ENCODE measurements at regions not wholly inside any gene's neighbourhood (a gene's known extent, or its start where the extent isn't known, plus 50 kb on each side); places are given as distances from the start of the nearest gene placed in this dataset.
A peak's percentile ranks its signal among the peaks of the same experiment; 100 is the strongest.

DNA sequence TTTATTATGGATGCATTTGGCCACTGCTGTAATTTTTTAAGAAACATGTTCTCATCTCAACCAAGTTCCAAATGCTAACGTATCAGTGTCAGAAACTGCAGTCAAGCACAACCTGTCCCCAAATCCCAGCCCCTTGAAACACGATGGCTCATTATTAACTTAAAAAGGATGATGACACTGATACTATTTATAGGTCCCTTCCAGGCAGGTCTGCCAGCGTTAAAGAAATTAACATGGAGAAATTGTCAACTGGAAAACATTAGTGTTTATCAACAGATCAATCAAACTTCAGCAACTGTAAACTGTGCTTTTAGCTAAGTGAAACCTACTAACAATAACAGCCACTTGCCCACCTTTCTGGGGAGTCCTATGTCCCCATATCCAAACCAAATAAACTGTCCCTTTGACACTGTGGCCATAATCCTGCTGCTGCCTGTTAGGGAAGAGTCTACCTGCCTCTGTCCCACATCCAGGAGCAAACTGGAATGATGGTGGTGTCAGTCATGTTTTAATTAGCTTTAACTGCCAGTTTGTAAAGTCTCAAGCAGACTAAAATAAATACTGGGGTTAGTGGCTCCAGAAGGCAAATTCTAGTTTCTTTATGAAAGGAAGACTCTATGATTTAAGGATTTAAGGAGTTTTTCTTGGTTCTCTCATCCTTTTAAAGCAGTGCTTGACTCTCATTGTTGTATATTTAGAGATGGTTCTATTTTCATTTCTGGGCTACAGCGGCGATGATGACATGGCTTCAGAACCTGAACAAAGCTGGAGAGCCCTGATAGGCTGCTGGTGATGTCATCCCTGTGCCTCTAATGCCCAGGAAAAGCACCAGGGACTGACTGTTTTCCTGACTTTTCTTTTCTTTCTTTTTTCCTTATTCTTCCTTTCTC lies 583.6 kb upstream of the PIK3C3 start:
- no peaks in the 10 kb centered on the region for H3K36me3 Mint-ChIP-seq
- H3K27ac Mint-ChIP-seq, result no peak overlapping the region
- H3K36me3 ChIP-seq, result no peaks in the 10 kb centered on the region

DNA sequence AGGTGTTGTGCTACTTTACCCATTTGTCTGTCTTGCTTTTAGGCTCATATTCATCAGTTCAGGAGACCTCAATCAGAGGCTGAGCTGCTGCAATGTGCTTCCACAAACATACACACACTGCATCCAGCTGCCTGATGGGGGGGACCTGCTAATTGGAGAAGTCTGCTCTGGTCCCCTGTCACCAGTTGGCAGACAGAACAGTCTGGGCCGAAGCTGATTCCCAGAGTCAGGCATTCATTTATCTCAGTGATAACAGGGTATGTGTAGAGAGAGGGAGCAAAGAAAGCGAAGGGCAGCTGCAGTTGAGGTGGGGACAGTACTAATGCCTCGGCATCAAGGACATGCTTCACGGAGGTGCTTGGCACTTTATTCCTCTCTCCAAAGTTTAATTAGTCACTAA lies 584.3 kb upstream of the PIK3C3 start:
- Mint-ChIP-seq H3K36me3 (no peaks in the 10 kb centered on the region), H3K4me1 (no peaks in the 10 kb centered on the region), H3K27ac (no peak overlapping the region), H3K4me3 (no peak overlapping the region), H3K9me3 (no peaks in the 10 kb centered on the region), H3K27me3 (ENCODE audit: insufficient read depth, low read depth) (no peaks in the 10 kb centered on the region)
- H3K27ac ChIP-seq, result no peak overlapping the region
- H3F3A ChIP-seq (ENCODE audit: low read depth), result no peaks in the 10 kb centered on the region
- no peak overlapping the region for H3K4me3 ChIP-seq
- DNase-seq (ENCODE audit: low spot score), result no peak
- TF ChIP-seq EZH2 (IDR thresholded peaks at IDR 0.05), result no peak
- TF ChIP-seq, protein P1, sequence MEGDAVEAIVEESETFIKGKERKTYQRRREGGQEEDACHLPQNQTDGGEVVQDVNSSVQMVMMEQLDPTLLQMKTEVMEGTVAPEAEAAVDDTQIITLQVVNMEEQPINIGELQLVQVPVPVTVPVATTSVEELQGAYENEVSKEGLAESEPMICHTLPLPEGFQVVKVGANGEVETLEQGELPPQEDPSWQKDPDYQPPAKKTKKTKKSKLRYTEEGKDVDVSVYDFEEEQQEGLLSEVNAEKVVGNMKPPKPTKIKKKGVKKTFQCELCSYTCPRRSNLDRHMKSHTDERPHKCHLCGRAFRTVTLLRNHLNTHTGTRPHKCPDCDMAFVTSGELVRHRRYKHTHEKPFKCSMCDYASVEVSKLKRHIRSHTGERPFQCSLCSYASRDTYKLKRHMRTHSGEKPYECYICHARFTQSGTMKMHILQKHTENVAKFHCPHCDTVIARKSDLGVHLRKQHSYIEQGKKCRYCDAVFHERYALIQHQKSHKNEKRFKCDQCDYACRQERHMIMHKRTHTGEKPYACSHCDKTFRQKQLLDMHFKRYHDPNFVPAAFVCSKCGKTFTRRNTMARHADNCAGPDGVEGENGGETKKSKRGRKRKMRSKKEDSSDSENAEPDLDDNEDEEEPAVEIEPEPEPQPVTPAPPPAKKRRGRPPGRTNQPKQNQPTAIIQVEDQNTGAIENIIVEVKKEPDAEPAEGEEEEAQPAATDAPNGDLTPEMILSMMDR (IDR thresholded peaks at IDR 0.05), result no peak
- no peak for TF ChIP-seq EZH2phosphoT487 (IDR thresholded peaks at IDR 0.05)
- no peak overlapping the region for H3K9ac ChIP-seq
- no peaks in the 10 kb centered on the region for H3K9me3 ChIP-seq (ENCODE audit: low read depth)
- no peaks in the 10 kb centered on the region for H4K20me1 ChIP-seq (ENCODE audit: low read depth)
- no peaks in the 10 kb centered on the region for H3K4me1 ChIP-seq
- no peaks in the 10 kb centered on the region for H3K79me2 ChIP-seq (ENCODE audit: low read depth)
- no peak overlapping the region for H2AFZ ChIP-seq (replicated peaks)
- H3K36me3 ChIP-seq, result no peaks in the 10 kb centered on the region
- H3K27me3 ChIP-seq, result no peaks in the 10 kb centered on the region
- no peak overlapping the region for H3K4me2 ChIP-seq

More for the DNA sequence above, 583.6 kb upstream of the PIK3C3 start:
- Mint-ChIP-seq H3K4me3 (no peak overlapping the region), H3K9me3 (no peaks in the 10 kb centered on the region), H3K27me3 (ENCODE audit: insufficient read depth, low read depth) (no peaks in the 10 kb centered on the region), H3K4me1 (no peaks in the 10 kb centered on the region)
- Histone ChIP-seq H3K27me3 (no peaks in the 10 kb centered on the region), H3K79me2 (ENCODE audit: low read depth) (no peaks in the 10 kb centered on the region), H3K9ac (no peak overlapping the region), H3K4me2 (no peak overlapping the region), H3K9me3 (ENCODE audit: low read depth) (no peaks in the 10 kb centered on the region), H3K27ac (no peak overlapping the region), H3K4me1 (no peaks in the 10 kb centered on the region), H3F3A (ENCODE audit: low read depth) (no peaks in the 10 kb centered on the region), H4K20me1 (ENCODE audit: low read depth) (no peaks in the 10 kb centered on the region), H2AFZ (replicated peaks) (peak overlapping the region; percentile 32), H3K4me3 (no peak overlapping the region)
- no peak for DNase-seq (ENCODE audit: low spot score)
- TF ChIP-seq EZH2 (IDR thresholded peaks at IDR 0.05), result no peak
- TF ChIP-seq EZH2phosphoT487 (IDR thresholded peaks at IDR 0.05), result no peak
- TF ChIP-seq, protein P1 (IDR thresholded peaks at IDR 0.05), result no peak

DNA sequence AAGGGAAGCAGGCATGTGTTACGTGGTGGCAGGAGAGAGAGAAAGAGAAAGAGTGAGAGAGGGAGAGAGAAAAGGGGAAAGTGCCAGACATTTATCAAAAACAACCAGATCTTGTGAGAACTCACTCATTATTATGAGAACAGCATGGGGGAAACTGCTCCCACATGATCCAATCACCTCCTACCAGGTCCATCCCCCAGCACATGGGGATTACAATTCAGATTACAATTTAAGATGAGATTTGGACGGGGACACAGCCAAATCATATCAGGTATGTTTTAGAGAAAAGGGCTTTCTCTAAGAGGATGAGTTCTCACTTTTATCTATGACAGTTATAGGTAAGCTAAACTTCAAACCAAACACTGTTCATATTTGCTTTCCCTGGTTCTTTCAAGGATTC lies 597.3 kb upstream of the PIK3C3 start:
- TF ChIP-seq, protein P1 (IDR thresholded peaks at IDR 0.05), result no peak
- TF ChIP-seq EZH2phosphoT487 (IDR thresholded peaks at IDR 0.05) (no peak), EZH2 (IDR thresholded peaks at IDR 0.05) (no peak)
- Histone ChIP-seq H3K4me2 (no peak overlapping the region), H3K9me3 (ENCODE audit: low read depth) (peaks cover 5% of the 10 kb centered on the region), H4K20me1 (ENCODE audit: low read depth) (no peaks in the 10 kb centered on the region), H3K4me3 (no peak overlapping the region), H3F3A (ENCODE audit: low read depth) (no peaks in the 10 kb centered on the region), H2AFZ (replicated peaks) (no peak overlapping the region), H3K79me2 (ENCODE audit: low read depth) (no peaks in the 10 kb centered on the region), H3K27ac (no peak overlapping the region), H3K27me3 (no peaks in the 10 kb centered on the region), H3K4me1 (no peaks in the 10 kb centered on the region), H3K9ac (no peak overlapping the region), H3K36me3 (no peaks in the 10 kb centered on the region)
- H3K4me1 Mint-ChIP-seq, result no peaks in the 10 kb centered on the region
- no peak for DNase-seq (ENCODE audit: low spot score)
- H3K9me3 Mint-ChIP-seq, result peaks cover 6% of the 10 kb centered on the region
- H3K27me3 Mint-ChIP-seq (ENCODE audit: insufficient read depth, low read depth), result no peaks in the 10 kb centered on the region
- H3K27ac Mint-ChIP-seq, result no peak overlapping the region
- no peaks in the 10 kb centered on the region for H3K36me3 Mint-ChIP-seq
- H3K4me3 Mint-ChIP-seq, result no peak overlapping the region
